ENCODE measurements at regions not wholly inside any gene's neighbourhood (a gene's known extent, or its start where the extent isn't known, plus 50 kb on each side); places are given as distances from the start of the nearest gene placed in this dataset.

DNA sequence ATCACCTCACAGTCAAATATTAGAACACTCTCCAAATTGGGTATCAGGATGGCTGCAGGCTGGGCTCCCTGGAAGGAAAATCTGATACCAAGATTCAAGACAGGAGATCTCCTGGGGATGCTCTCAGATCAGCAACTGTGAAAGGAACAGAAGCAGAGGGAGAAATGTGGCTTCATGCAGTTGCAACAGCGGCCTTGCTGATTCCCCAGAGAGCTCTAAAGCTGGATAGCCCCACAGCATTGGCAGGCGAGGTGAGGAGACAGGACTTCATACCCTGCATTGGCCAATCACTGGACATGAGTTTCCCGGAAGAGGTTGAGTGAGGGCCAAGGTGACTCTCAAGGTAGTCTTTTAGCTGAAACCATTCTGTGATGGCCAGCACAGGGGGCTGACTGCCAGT is 190.6 kb downstream of the PTPN20 start:
- DNase-seq (ENCODE audit: extremely low read depth, low read depth), result no peak

DNA sequence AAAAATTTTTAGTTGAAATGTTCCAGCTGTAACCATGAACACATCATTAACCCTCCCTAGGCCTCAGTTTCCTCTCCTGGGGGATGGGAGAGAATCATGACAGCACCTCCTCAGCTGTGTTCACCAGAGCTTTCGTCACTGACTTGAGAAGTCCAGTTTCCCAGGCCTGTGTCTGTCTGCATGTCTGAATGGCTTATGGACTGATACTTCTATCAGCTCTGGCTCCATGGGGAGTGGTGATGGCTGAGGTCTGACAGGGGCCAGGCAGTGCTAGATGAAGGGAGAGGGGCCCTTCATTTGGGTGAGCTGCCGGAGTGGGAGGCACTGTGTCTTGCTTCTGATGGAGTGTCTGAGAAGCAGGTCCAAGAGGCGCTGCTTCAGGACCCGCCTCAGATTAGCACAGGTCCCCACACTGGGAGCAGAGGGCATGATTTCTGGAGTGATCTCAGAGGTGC is 192.9 kb downstream of the PTPN20 start:
- no peak for DNase-seq (ENCODE audit: extremely low read depth, low read depth)

- DNase-seq (ENCODE audit: extremely low read depth, low read depth), result no peak
Measured at GRCh38 chr10:47104786-47105385, 193.7 kb downstream of the PTPN20 start.

GRCh38 chr10:47107007-47107747 is 192.8 kb upstream of the GDF10 start:
- no peak for DNase-seq (ENCODE audit: extremely low read depth, low read depth)

DNA sequence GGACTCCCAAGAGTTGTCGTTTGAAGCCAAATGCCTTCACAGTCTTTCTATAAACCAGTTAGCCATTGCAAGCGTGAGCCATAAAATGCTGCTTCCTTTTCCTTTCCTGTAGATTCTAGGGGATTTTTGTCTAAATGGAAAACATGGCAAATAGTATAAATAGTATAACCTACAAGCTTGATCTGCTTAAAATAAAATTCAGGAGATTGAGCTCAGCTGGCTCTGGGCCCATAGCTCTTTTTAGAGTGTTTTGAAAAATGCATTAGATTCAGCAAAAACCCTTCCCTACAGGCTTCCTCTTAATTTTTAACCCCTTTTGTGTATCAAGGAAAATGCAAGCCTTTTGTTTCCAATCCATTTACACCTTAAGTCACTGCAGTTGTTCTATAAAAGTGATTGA is 190.1 kb upstream of the GDF10 start:
- no peak for DNase-seq (ENCODE audit: extremely low read depth, low read depth)

DNA sequence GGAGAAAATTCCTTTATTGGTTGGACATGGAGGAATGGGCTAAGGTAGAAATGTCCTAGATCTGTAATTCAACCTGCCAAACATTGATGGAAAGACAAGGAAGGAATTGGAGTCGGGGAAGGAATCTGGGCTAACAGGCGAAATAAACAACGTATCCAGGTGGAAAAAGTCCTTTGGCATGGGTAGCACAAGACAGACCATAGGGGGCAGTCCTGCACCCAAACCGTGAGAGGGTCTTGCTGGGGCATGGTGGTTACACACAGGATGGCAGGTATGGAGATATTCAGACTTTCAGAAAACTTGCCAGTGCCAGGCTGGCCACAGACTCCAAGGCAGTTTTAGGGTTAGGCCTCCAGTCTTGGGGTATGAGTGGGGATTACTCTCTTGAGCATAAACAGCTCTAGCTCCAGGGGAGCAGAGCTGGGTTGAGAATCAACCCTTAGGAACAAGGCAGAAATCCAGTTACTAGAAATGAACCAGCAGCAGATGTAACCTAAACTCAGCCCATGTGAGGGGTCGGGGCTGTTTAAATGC is 188.6 kb upstream of the GDF10 start:
- no peak for DNase-seq (ENCODE audit: extremely low read depth, low read depth)

GRCh38 chr10:47112612-47113011 is 187.4 kb upstream of the GDF10 start:
- DNase-seq (ENCODE audit: extremely low read depth, low read depth), result no peak

DNA sequence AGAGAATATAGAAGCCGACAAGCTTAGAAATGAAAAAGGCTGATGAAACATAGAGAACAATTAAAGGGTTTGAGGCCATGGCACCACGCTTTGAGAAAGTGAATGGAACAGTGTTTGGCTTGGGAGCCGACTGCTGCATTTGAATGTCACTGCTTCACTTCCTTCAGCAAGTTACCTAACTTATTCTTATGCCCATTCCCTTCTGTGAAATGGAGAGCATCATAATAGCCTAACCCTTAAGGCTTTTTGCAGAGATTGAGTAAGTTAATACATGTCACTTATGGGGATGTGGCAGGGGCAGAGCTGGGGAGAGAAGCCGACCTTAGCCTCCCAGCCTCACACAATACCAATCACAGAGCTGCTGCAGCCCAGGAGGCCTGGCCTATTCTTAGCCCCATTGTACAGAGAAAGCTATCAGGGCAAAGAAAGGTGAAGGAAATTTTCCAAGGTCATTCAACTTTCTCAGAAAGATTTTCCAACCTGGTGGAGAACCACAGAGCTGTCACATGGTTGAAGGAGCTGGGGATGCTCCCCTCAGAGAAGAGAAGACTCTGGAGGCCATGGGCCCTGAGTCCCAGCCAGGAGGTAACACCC is 186.0 kb upstream of the GDF10 start:
- DNase-seq (ENCODE audit: extremely low read depth, low read depth), result no peak

DNA sequence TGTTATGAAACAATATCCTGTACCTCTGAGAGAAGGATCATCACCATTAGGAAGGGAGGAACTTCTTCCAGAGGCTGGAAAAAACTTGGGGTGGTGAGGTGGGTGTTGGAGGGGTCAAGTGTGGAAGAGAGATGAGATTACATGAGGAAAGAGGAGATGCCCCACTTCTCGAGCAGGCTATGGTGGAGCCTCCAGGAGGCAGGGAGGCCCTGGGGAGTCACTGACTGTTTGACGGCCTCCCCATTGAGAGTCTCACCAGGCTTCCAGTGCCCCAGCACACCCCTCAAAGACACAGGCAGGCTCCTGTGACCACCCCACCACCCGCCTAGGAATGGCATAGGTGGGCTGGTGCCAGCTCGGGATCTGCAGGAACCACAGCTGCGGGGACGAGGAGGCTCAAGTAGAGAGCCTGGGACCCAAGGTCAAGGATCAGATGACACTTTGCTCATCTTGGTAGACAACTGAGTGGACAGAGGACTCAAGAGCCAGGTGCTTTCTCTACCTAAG is 185.3 kb upstream of the GDF10 start:
- no peak for DNase-seq (ENCODE audit: extremely low read depth, low read depth)

DNA sequence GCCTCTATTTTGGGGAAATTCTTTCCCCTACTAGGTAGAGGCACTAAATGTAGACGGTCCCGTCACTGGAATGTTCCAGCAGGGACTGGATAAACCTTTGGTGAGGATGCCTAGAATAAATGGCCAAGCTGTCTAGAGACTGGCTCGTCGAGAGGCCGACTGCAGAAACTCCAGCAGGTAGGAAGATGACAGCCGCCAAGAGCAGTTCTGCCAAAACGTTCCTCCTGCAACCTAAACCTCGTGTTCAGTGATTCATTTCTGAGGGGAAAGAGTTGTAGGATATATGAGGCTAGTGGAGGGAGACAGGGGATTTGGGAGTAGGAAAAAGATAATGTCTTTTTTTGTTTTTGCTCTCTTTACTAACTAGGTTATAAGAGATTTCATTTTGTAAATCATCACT is 184.7 kb upstream of the GDF10 start:
- no peak for DNase-seq (ENCODE audit: extremely low read depth, low read depth)

DNA sequence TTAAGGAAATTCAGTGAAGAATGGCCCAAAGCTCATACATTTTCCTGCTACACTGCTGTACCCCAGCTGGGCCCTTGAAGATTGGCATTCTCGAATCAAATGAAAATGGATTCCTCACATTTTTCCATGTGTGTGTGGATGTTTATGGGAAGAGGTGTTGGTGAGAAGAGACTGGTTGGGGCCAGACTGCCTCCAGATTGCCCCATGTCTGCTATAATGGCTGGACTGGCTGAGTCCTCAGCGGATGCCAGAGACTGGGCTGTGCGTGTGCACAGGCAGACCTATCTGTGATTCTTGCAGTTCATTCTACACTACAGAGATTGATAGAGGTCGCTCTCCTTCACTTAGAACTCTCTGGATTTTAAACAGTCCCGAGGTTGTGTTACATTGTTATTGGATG is 183.6 kb upstream of the GDF10 start:
- no peak for DNase-seq (ENCODE audit: extremely low read depth, low read depth)

DNA sequence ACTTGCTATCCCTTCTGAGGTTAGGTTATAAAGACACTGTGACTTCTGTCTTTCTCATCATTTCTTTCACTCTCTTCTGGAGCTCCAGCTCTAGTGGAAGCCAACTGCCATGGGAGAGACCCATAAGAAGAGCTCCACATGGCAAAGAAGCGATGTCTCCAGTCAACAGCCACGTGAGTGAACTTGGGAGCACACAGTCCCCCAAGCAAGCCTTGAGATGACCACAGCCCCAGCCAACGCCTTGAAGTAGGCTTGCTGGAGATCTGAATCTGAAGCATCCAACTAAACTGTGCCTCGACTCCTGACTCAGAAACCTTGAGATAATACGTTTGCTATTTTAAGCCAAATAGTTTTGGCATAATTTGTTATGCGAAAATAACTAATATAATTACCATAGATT is 181.7 kb upstream of the GDF10 start:
- DNase-seq (ENCODE audit: extremely low read depth, low read depth), result no peak

- no peak for DNase-seq (ENCODE audit: extremely low read depth, low read depth)
Measured at GRCh38 chr10:47121336-47121735, 178.7 kb upstream of the GDF10 start.

- DNase-seq (ENCODE audit: extremely low read depth, low read depth), result no peak
Measured at GRCh38 chr10:47123716-47124288, 176.2 kb upstream of the GDF10 start.

- DNase-seq (ENCODE audit: extremely low read depth, low read depth), result no peak
Measured at GRCh38 chr10:47127188-47127785, 172.7 kb upstream of the GDF10 start.

- DNase-seq (ENCODE audit: extremely low read depth, low read depth), result no peak
Measured at GRCh38 chr10:47130491-47130890, 169.5 kb upstream of the GDF10 start.

DNA sequence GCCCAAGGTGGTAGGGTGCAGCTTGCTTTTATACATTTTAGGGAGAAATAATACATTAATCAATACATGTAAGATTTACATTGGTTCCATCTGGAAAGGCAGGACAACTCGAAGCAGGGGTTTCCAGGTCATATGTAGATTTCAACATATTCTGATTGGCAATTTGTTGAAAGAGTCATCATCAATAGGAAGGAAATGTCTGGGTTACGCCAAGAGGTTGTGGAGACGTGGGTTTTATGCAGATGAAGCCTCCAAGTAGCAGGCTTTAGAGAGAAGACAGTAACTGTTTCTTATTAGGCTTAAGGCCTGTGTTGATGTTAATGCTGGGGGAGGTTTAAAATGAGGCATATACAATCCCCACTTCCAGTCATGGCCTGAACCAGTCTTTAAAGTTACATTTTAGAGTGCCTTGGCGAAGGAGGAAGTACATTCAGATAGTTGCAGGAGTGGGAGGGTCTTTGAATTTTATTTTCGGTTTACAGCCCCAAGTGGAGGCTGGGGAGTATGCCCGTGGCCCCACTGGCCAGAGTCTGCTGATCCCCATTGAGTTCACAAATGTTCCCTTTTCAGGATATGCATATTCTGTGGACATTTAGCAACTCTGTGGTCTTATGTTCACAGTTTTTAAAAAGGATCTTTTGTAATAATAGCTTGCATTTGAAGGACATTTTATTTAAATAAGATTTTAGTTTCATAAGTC is 166.0 kb upstream of the GDF10 start:
- no peak for DNase-seq (ENCODE audit: extremely low read depth, low read depth)

- no peak for DNase-seq (ENCODE audit: extremely low read depth, low read depth)
Measured at GRCh38 chr10:47136866-47137265, 163.1 kb upstream of the GDF10 start.

GRCh38 chr10:47137311-47137851 is 162.6 kb upstream of the GDF10 start:
- no peak for DNase-seq (ENCODE audit: extremely low read depth, low read depth)

DNA sequence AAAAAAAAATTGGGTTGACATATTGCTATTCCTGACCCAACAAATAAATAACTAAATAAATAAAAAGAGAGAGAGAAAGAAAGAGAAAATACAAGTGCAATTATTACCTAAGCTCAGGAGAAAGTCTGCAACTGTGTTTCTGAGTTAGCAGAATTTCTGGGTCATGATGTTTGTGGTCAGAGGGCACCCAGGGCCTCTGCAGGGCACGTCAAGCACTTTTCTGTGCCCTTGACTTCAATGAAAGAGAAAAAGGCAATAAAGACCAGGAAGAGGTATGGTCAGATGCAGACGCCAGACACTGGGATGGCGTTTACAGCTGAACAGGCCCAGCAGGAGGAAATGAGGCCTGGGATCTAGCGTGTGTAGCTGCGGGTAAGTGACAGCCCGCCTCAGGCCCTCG is 160.9 kb upstream of the GDF10 start:
- no peak for DNase-seq (ENCODE audit: extremely low read depth, low read depth)

All from NCI-H460 (cell line).